Ascending aorta (tissue), 2 donors: ENCODE measurements at regions not wholly inside any gene's neighbourhood (a gene's known extent, or its start where the extent isn't known, plus 50 kb on each side); places are given as distances from the start of the nearest gene placed in this dataset.

Source experiments
- DNase-seq, 2 donors: peaks; one replicate each; pipeline ENCODE4 v3.0.0-alpha.2; 2019; ENCODE audit warnings: low spot score in 2 of 2
- H3K27ac ChIP-seq, 2 donors: fragments of 200-600 bp; sonication (generic); one replicate each; pipeline ENCODE4 v1.5.1; 2016 to 2017; ENCODE audit warnings: mild to moderate bottlenecking in 1 of 2
- H3K27me3 ChIP-seq: fragments of 200-600 bp; sonication (generic); one replicate; pipeline ENCODE4 v1.5.1; 2017
- H3K36me3 ChIP-seq, 2 donors: fragments of 200-600 bp; sonication (generic); one replicate each; pipeline ENCODE4 v1.5.1; 2016
- H3K4me1 ChIP-seq, 2 donors: fragments of 200-600 bp; sonication (generic); one replicate each; pipeline ENCODE4 v1.5.1; 2016 to 2017; ENCODE audit warnings: mild to moderate bottlenecking in 1 of 2
- H3K4me3 ChIP-seq, 2 donors: fragments of 200-600 bp; sonication (generic); one replicate each; pipeline ENCODE4 v1.5.1; 2016 to 2017; ENCODE audit warnings: mild to moderate bottlenecking in 1 of 2
- H3K9me3 ChIP-seq, 2 donors: fragments of 200-600 bp; sonication (generic); one replicate each; pipeline ENCODE4 v1.5.1; 2016
- intact Hi-C: fragments of 100-400 bp; cut with DNase I; formaldehyde crosslinking; loops from one replicate; pipeline ENCODE4 v1.15.1; 2023
- TF ChIP-seq, protein P1 (sequence below), 3 experiments: fragments of 200-600 bp in 2 of 3; fragments of 450-650 bp in 1 of 3; sonication (generic) in 2 of 3; IDR thresholded peaks; one replicate each; pipeline ENCODE4 v1.5.1; 2016 to 2019; ENCODE audit warnings: antibody characterized with exemption in 3 of 3, mild to moderate bottlenecking in 1 of 3, moderate library complexity in 1 of 3

- Histone ChIP-seq H3K9me3 (no peaks in the 10 kb centered on the region), H3K4me1 (peaks cover 5 to 11% of the 10 kb centered on the region in 2 donors), H3K4me3 (no peak overlapping the region), H3K27me3 (no peaks in the 10 kb centered on the region), H3K36me3 (no peaks in the 10 kb centered on the region), H3K27ac (no peak overlapping the region)
- DNase-seq = no peak
- TF ChIP-seq, protein P1, sequence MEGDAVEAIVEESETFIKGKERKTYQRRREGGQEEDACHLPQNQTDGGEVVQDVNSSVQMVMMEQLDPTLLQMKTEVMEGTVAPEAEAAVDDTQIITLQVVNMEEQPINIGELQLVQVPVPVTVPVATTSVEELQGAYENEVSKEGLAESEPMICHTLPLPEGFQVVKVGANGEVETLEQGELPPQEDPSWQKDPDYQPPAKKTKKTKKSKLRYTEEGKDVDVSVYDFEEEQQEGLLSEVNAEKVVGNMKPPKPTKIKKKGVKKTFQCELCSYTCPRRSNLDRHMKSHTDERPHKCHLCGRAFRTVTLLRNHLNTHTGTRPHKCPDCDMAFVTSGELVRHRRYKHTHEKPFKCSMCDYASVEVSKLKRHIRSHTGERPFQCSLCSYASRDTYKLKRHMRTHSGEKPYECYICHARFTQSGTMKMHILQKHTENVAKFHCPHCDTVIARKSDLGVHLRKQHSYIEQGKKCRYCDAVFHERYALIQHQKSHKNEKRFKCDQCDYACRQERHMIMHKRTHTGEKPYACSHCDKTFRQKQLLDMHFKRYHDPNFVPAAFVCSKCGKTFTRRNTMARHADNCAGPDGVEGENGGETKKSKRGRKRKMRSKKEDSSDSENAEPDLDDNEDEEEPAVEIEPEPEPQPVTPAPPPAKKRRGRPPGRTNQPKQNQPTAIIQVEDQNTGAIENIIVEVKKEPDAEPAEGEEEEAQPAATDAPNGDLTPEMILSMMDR (IDR thresholded peaks at IDR 0.05) = no peak
- intact Hi-C loops = no loop called here
Measured at GRCh38 chr5:173705512-173706044, 89.1 kb upstream of the BOD1 start.

DNA sequence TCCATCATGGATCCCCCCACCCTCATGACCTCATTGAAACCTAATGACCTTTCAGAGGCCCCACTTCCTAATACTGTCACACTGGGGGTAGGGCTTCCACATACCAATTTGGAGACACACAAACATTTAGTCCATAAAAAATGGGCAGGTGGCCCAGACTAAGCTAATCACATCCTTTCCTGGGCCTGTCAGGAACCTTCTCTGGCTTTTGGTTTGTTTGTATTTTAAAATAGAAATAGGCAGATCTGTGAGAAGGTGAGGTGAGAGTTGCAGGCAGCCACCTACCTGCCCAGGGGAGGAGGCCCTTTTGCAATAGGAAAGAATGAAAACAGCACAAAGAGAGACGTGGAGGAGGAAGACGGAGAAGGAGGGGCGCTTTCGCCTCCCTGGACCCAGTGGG, 90.2 kb upstream of the BOD1 start:
- TF ChIP-seq, protein P1 (IDR thresholded peaks at IDR 0.05) = no peak
- H3K27me3 ChIP-seq = no peaks in the 10 kb centered on the region
- H3K4me1 ChIP-seq = peaks cover 5 to 11% of the 10 kb centered on the region in 2 donors
- no peak for DNase-seq
- no peaks in the 10 kb centered on the region for H3K9me3 ChIP-seq
- no peaks in the 10 kb centered on the region for H3K36me3 ChIP-seq
- H3K4me3 ChIP-seq = no peak overlapping the region
- H3K27ac ChIP-seq = peak overlapping the region; percentile 8 to 29
- intact Hi-C loops = no loop called here

GRCh38 chr5:173707392-173707791, 90.9 kb upstream of the BOD1 start:
- no peaks in the 10 kb centered on the region for H3K9me3 ChIP-seq
- TF ChIP-seq, protein P1 (IDR thresholded peaks at IDR 0.05) = no peak
- no peaks in the 10 kb centered on the region for H3K27me3 ChIP-seq
- DNase-seq = peak; percentile 69 to 80
- no peak overlapping the region for H3K4me3 ChIP-seq
- peaks cover 5 to 11% of the 10 kb centered on the region in 2 donors for H3K4me1 ChIP-seq
- H3K36me3 ChIP-seq = no peaks in the 10 kb centered on the region
- intact Hi-C loops = no loop called here
- H3K27ac ChIP-seq = peak overlapping the region; percentile 8 to 29

GRCh38 chr5:173709145-173709544, 92.7 kb upstream of the BOD1 start:
- no peaks in the 10 kb centered on the region for H3K36me3 ChIP-seq
- no peak for DNase-seq
- H3K4me3 ChIP-seq = no peak overlapping the region
- no peaks in the 10 kb centered on the region for H3K9me3 ChIP-seq
- TF ChIP-seq, protein P1 (IDR thresholded peaks at IDR 0.05) = no peak
- intact Hi-C loops = no loop called here
- H3K4me1 ChIP-seq = peaks cover 5 to 11% of the 10 kb centered on the region in 2 donors
- no peak overlapping the region for H3K27ac ChIP-seq
- no peaks in the 10 kb centered on the region for H3K27me3 ChIP-seq

DNA sequence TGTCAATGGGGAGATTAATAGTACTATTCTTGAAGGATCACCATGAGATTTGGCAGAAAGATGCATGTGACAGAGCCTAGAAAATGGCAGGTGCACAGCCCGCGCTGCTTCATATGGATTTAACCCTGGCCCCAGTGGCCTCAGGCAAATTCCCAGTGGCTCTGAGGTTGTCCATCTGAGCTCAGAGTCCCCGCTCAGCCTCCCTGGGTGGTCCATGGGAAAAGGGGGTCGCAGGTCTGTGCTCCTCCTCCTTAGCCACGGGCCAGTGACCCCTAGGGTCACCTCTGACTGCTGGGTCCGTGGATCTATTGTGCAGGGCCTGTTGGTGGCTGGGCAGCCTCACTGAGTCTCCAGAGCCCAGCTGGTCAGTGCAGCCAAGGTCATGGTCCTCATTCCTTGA, 93.3 kb upstream of the BOD1 start:
- peaks cover 5 to 11% of the 10 kb centered on the region in 2 donors for H3K4me1 ChIP-seq
- TF ChIP-seq, protein P1 (IDR thresholded peaks at IDR 0.05) = no peak
- intact Hi-C loops = no loop called here

DNA sequence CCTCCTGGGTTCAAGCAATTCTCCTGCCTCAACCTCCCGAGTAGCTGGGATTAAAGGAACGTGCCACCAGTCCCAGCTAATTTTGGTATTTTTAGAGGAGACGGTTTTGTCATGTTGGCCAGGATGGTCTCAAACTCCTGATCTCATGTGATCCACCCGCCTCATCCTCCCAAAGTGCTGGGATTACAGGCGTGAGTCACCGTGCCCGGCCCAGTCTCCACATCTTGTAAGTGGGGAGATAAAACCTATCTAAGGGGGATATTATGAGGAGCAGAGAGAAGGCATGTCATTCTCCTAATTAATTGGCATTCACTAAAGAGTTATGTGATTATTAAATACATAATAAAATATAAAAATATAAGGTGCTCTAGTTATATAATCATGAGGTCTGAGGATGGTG, 94.1 kb upstream of the BOD1 start:
- H3K9me3 ChIP-seq = no peaks in the 10 kb centered on the region
- TF ChIP-seq, protein P1 (IDR thresholded peaks at IDR 0.05) = no peak
- H3K4me1 ChIP-seq = peaks cover 5 to 11% of the 10 kb centered on the region in 2 donors
- H3K27ac ChIP-seq = no peak overlapping the region
- intact Hi-C loops = no loop called here
- no peak for DNase-seq
- no peaks in the 10 kb centered on the region for H3K36me3 ChIP-seq
- H3K4me3 ChIP-seq = no peak overlapping the region
- H3K27me3 ChIP-seq = no peaks in the 10 kb centered on the region

More for the DNA sequence above, 93.3 kb upstream of the BOD1 start:
- no peak overlapping the region for H3K27ac ChIP-seq
- no peaks in the 10 kb centered on the region for H3K36me3 ChIP-seq
- no peaks in the 10 kb centered on the region for H3K9me3 ChIP-seq
- H3K27me3 ChIP-seq = no peaks in the 10 kb centered on the region
- H3K4me3 ChIP-seq = no peak overlapping the region
- no peak for DNase-seq
